HepG2 (cell line): ENCODE measurements at regions not wholly inside any gene's neighbourhood (a gene's known extent, or its start where the extent isn't known, plus 50 kb on each side); places are given as distances from the start of the nearest gene placed in this dataset.

ENCODE experiments used
- ATAC-seq: fragments of 200-7000 bp; cut with Tn5 transposase; 3 replicates; pipeline ENCODE4 v1.9.1; 2020; ENCODE audit warnings: mild to moderate bottlenecking, moderate library complexity
- BruUV-seq: library from RNA; stranded (reverse); fragments of 400-500 nt; replicated peaks from 2 replicates; lab custom pipeline; 2021; lab: Mats Ljungman, UMichigan
- CTCF ChIA-PET: fragments of 300-600 bp; formaldehyde crosslinking; extraction: SDS; loops from one replicate; lab custom pipeline; 2021; ENCODE audit warnings: low total read pairs, inconsistent platforms, low intra/inter-chr PET ratio; lab: Yijun Ruan, JAX
- POLR2A ChIA-PET: fragments of 350-600 bp; sonication (Branson Sonifier 250); formaldehyde crosslinking; loops from one replicate; lab custom pipeline; 2020; ENCODE audit warnings: antibody characterized with exemption, inconsistent platforms; lab: Yijun Ruan, JAX
- DNase-seq: peaks from one replicate; pipeline ENCODE4 v3.0.0-alpha.2; 2015; ENCODE audit warnings: low spot score
- FAIRE-seq: peaks from 3 replicates; lab custom pipeline; 2011; peaks lifted over from hg19 to GRCh38; lab: Jason Lieb, UNC
- H2AFZ ChIP-seq: one replicate; pipeline ENCODE4 v1.6.1; 2011; ENCODE audit warnings: low read length, inconsistent platforms
- H3K27ac ChIP-seq: fragments of 300-600 bp; 3 replicates; pipeline ENCODE4 v1.8.0; 2011; ENCODE audit warnings: mixed run types, mild to moderate bottlenecking, mixed read lengths, low read length, inconsistent platforms; ENCODE audit not compliant: insufficient read depth; ENCODE audit errors: extremely low read length
- H3K27me3 ChIP-seq, 2 experiments: fragments of 200-600 bp in 1 of 2; 2 replicates in 1 of 2; 3 replicates in 1 of 2; pipeline versions ENCODE4 v1.6.0 to v1.8.0; 2011; ENCODE audit warnings: low read length in 2 of 2, mild to moderate bottlenecking in 2 of 2, moderate library complexity in 2 of 2, inconsistent platforms in 1 of 2; ENCODE audit not compliant: insufficient read depth in 2 of 2, control insufficient read depth in 1 of 2
- H3K36me3 ChIP-seq, 2 experiments: fragments of 200-600 bp in 1 of 2; replicated peaks in 1 of 2; 2 replicates in 1 of 2; 3 replicates in 1 of 2; pipeline versions ENCODE4 v1.5.1 to v1.8.0; 2011; ENCODE audit warnings: low read length in 2 of 2, inconsistent platforms in 1 of 2; ENCODE audit not compliant: insufficient read depth in 2 of 2, control insufficient read depth in 1 of 2
- H3K4me1 ChIP-seq: 2 replicates; pipeline ENCODE4 v1.5.1; 2012; ENCODE audit warnings: low read length, inconsistent platforms; ENCODE audit not compliant: insufficient read depth
- H3K4me2 ChIP-seq: 2 replicates; pipeline ENCODE4 v1.6.0; 2011; ENCODE audit warnings: low read depth, low read length, inconsistent platforms
- H3K4me3 ChIP-seq, 3 experiments: fragments of 200-600 bp in 1 of 3; sonication (generic), shearing (Covaris generic) in 1 of 3; replicated peaks in 1 of 3; 2 replicates each; pipeline ENCODE4 v1.5.1; 2011 to 2016; ENCODE audit warnings: low read length in 3 of 3, inconsistent platforms in 2 of 3, low read depth in 2 of 3, mild to moderate bottlenecking in 2 of 3, control low read depth in 1 of 3, mixed read lengths in 1 of 3; ENCODE audit not compliant: insufficient read depth in 1 of 3
- H3K79me2 ChIP-seq: one replicate; pipeline ENCODE4 v1.6.1; 2011; ENCODE audit warnings: low read length, inconsistent platforms; ENCODE audit not compliant: insufficient read depth
- H3K9ac ChIP-seq: 2 replicates; pipeline ENCODE4 v1.6.0; 2011; ENCODE audit warnings: mild to moderate bottlenecking, low read depth, low read length, inconsistent platforms; ENCODE audit not compliant: insufficient read depth
- H3K9me3 ChIP-seq: 2 replicates; pipeline ENCODE4 v1.5.1; 2012; ENCODE audit warnings: mild to moderate bottlenecking, low read length
- H4K20me1 ChIP-seq: 2 replicates; pipeline ENCODE4 v1.6.0; 2011; ENCODE audit warnings: inconsistent platforms, mild to moderate bottlenecking, low read length, moderate library complexity; ENCODE audit not compliant: insufficient read depth
- CHD2 ChIP-seq: IDR thresholded peaks from 2 replicates; pipeline ENCODE4 v1.6.1; 2011; ENCODE audit warnings: low read depth, low read length, improper control_type of control experiment
- FOSL2 ChIP-seq: sonication (generic); formaldehyde crosslinking; IDR thresholded peaks from 2 replicates; pipeline ENCODE4 v1.4.0; 2020; ENCODE audit warnings: missing genetic modification reagents
- ZNF205 ChIP-seq: IDR thresholded peaks from 2 replicates; pipeline ENCODE4 v1.6.1; 2018; ENCODE audit warnings: missing biosample characterization, missing genetic modification reagents
- ZNF567 ChIP-seq: sonication (generic); formaldehyde crosslinking; IDR thresholded peaks from 2 replicates; pipeline ENCODE4 v1.8.1; 2023; ENCODE audit warnings: mild to moderate bottlenecking, missing genetic modification reagents, borderline replicate concordance
- WGBS: methylation state at CpG from one replicate; pipeline ENCODE4 v1.1.6; 2017; ENCODE audit warnings: low lambda C conversion rate; 5-methylcytosine and 5-hydroxymethylcytosine counted together
- in situ Hi-C: cut with HindIII; loops from 2 replicates; pipeline ENCODE4 v1.10.0; 2017; ENCODE audit warnings: low pct_unique_long_range_greater_than_20kb; ENCODE audit not compliant: extremely low pct_ligation_motif_present
- intact Hi-C: fragments of 100-400 bp; cut with micrococcal nuclease; formaldehyde crosslinking; loops from one replicate; pipeline ENCODE4 v1.10.0; 2022; ENCODE audit not compliant: unreplicated experiment
- TF ChIP-seq, protein P1 (sequence below): sonication (generic); formaldehyde crosslinking; IDR thresholded peaks from 2 replicates; pipeline ENCODE4 v1.5.1; 2020; ENCODE audit warnings: missing genetic modification reagents, mild to moderate bottlenecking, borderline replicate concordance

DNA sequence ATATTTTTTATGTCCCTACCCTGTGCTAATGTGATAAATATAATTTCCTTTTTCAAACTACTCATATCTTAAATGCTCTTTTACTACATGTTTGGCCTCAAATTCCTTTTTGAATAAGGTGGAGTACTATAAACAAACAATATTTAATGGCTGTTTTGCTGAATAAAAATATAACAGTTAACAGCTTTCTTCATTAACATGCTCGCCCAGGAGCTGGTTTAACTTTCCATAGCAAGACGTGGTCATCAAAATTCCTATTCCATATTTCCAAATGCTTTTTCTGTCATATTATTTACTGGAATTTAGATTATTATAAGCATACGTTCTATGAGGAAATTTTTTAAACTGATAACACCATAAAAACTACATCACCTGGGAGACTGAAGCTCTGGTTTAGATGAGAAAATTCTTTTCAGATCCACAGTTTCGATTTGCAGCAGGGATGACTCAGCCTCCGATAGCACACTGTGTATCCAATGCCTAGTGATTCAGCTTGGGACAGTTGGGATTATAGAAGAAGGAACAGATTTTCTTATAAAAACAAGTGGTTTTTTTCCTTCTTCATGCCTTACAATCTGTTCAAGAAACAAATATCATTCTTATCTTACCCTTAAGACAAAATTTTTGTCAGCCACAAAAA lies 129.1 kb downstream of the FBXO8 start:
- FAIRE-seq (no peak), DNase-seq (no peak), ATAC-seq (peak; percentile 57; the same call in 1 of the 3 replicates)
- POLR2A ChIA-PET = no interaction called here
- Histone ChIP-seq H3K9me3 (no peaks in the 10 kb centered on the region), H2AFZ (no peak overlapping the region), H3K36me3 (no peaks in the 10 kb centered on the region), H3K4me3 (no peak overlapping the region; a peak in 1 of 6 replicates), H3K4me2 (0 out of 2 replicates have a peak overlapping the region, but pooled peaks have one; percentile 13), H3K27ac (no peak overlapping the region), H4K20me1 (no peaks in the 10 kb centered on the region), H3K4me1 (no peaks in the 10 kb centered on the region), H3K27me3 (no peaks in the 10 kb centered on the region), H3K9ac (no peak overlapping the region), H3K79me2 (no peaks in the 10 kb centered on the region)
- intact Hi-C loops (no loop called here), in situ Hi-C loops (loop anchor here (10.0 kb wide), 1 partner anchor 650 kb away; no protein-coding TSS in a partner anchor)
- WGBS = 1% methylated on average over 5 of the region's 5 CpGs
- TF ChIP-seq FOSL2 (CRISPR knock-in tag) (peak; percentile 32; the same call in 1 of the 2 replicates), ZNF205 (no peak), ZNF567 (CRISPR knock-in tag) (no peak), CHD2 (no peak)
- TF ChIP-seq, protein P1, sequence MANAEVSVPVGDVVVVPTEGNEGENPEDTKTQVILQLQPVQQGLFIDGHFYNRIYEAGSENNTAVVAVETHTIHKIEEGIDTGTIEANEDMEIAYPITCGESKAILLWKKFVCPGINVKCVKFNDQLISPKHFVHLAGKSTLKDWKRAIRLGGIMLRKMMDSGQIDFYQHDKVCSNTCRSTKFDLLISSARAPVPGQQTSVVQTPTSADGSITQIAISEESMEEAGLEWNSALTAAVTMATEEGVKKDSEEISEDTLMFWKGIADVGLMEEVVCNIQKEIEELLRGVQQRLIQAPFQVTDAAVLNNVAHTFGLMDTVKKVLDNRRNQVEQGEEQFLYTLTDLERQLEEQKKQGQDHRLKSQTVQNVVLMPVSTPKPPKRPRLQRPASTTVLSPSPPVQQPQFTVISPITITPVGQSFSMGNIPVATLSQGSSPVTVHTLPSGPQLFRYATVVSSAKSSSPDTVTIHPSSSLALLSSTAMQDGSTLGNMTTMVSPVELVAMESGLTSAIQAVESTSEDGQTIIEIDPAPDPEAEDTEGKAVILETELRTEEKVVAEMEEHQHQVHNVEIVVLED (CRISPR knock-in tag) = no peak
- CTCF ChIA-PET = interaction anchor here (2.7 kb wide), 1 partner anchor 649 kb away, joined by 8 read pairs; no protein-coding TSS in a partner anchor
- BruUV-seq = no TSS peak
